H9 (cell line): ENCODE measurements at regions not wholly inside any gene's neighbourhood (a gene's known extent, or its start where the extent isn't known, plus 50 kb on each side); places are given as distances from the start of the nearest gene placed in this dataset.

Experiments
- DNase-seq: peaks from one replicate; pipeline ENCODE4 v3.0.0-alpha.2; 2017
- H2AFZ ChIP-seq: one replicate; pipeline ENCODE4 v1.6.1; 2013; ENCODE audit warnings: mild to moderate bottlenecking, low read length, control low read depth, moderate library complexity
- H2AK5ac ChIP-seq: 2 replicates; pipeline ENCODE4 v1.6.1; 2013; ENCODE audit warnings: low read length, control low read depth, mixed read lengths; ENCODE audit not compliant: insufficient read length
- H2BK120ac ChIP-seq: one replicate; pipeline ENCODE4 v1.6.1; 2013; ENCODE audit warnings: low read depth, mild to moderate bottlenecking, low read length, control low read depth, inconsistent platforms; ENCODE audit not compliant: poor library complexity, severe bottlenecking
- H2BK12ac ChIP-seq: 2 replicates; pipeline ENCODE4 v1.6.1; 2013; ENCODE audit warnings: low read length, control low read depth, mixed read lengths, low read depth; ENCODE audit not compliant: insufficient read length
- H2BK15ac ChIP-seq: 2 replicates; pipeline ENCODE4 v1.6.1; 2013; ENCODE audit warnings: low read depth, low read length, control low read depth
- H2BK20ac ChIP-seq: one replicate; pipeline ENCODE4 v1.6.1; 2013; ENCODE audit warnings: low read depth, mild to moderate bottlenecking, low read length, control low read depth, inconsistent platforms; ENCODE audit not compliant: poor library complexity, severe bottlenecking
- H2BK5ac ChIP-seq: 2 replicates; pipeline ENCODE4 v1.6.1; 2013; ENCODE audit warnings: low read length, control low read depth, mixed read lengths; ENCODE audit not compliant: insufficient read length
- H3K14ac ChIP-seq: 2 replicates; pipeline ENCODE4 v1.6.1; 2013; ENCODE audit warnings: low read length, control low read depth; ENCODE audit not compliant: insufficient read depth
- H3K18ac ChIP-seq: 2 replicates; pipeline ENCODE4 v1.6.1; 2013; ENCODE audit warnings: low read depth, mild to moderate bottlenecking, mixed read lengths, low read length, control low read depth; ENCODE audit not compliant: insufficient read length
- H3K23ac ChIP-seq: 2 replicates; pipeline ENCODE4 v1.6.1; 2013; ENCODE audit warnings: low read length, control low read depth, mixed read lengths, low read depth; ENCODE audit not compliant: insufficient read length
- H3K23me2 ChIP-seq: 2 replicates; pipeline ENCODE4 v1.6.1; 2013; ENCODE audit warnings: low read depth, mild to moderate bottlenecking, mixed read lengths, low read length, control low read depth; ENCODE audit not compliant: insufficient read length, poor library complexity, severe bottlenecking
- H3K27ac ChIP-seq: 2 replicates; pipeline ENCODE4 v1.5.1; 2013; ENCODE audit warnings: low read length, control low read depth, mixed read lengths, low read depth; ENCODE audit not compliant: insufficient read length
- H3K27me3 ChIP-seq: 2 replicates; pipeline ENCODE4 v1.6.1; 2013; ENCODE audit warnings: low read length, control low read depth, inconsistent platforms; ENCODE audit not compliant: insufficient read depth
- H3K4ac ChIP-seq: 2 replicates; pipeline ENCODE4 v1.6.1; 2013; ENCODE audit warnings: low read depth, mild to moderate bottlenecking, control low read depth, inconsistent platforms, low read length, moderate library complexity
- H3K4me1 ChIP-seq: 2 replicates; pipeline ENCODE4 v1.6.1; 2013; ENCODE audit warnings: low read length, control low read depth, inconsistent platforms; ENCODE audit not compliant: insufficient read depth
- H3K4me2 ChIP-seq: 2 replicates; pipeline ENCODE4 v1.6.1; 2013; ENCODE audit warnings: low read length, control low read depth, mixed read lengths; ENCODE audit not compliant: insufficient read length, insufficient read depth
- H3K56ac ChIP-seq: 2 replicates; pipeline ENCODE4 v1.6.1; 2013; ENCODE audit warnings: low read depth, mild to moderate bottlenecking, mixed read lengths, low read length, control low read depth; ENCODE audit not compliant: insufficient read length
- H3K79me1 ChIP-seq: 2 replicates; pipeline ENCODE4 v1.6.1; 2013; ENCODE audit warnings: low read depth, mild to moderate bottlenecking, moderate library complexity, low read length, control low read depth, inconsistent platforms; ENCODE audit not compliant: insufficient read depth, poor library complexity, severe bottlenecking
- H3K79me2 ChIP-seq: 2 replicates; pipeline ENCODE4 v1.6.1; 2013; ENCODE audit warnings: low read length, control low read depth, inconsistent platforms; ENCODE audit not compliant: insufficient read depth
- H3K9ac ChIP-seq: 2 replicates; pipeline ENCODE4 v1.6.1; 2013; ENCODE audit warnings: low read length, control low read depth, mixed read lengths; ENCODE audit not compliant: insufficient read length; ENCODE audit errors: extremely low read depth
- H3K9me3 ChIP-seq: one replicate; pipeline ENCODE4 v1.6.1; 2013; ENCODE audit warnings: low read depth, low read length, inconsistent platforms; ENCODE audit not compliant: control insufficient read depth
- H3T11ph ChIP-seq: one replicate; pipeline ENCODE4 v1.6.1; 2013; ENCODE audit warnings: mild to moderate bottlenecking, low read length, control low read depth, inconsistent platforms
- H4K20me1 ChIP-seq: one replicate; pipeline ENCODE4 v1.6.1; 2013; ENCODE audit not compliant: control insufficient read depth, insufficient read length, insufficient read depth
- H4K5ac ChIP-seq: 2 replicates; pipeline ENCODE4 v1.6.1; 2013; ENCODE audit warnings: low read depth, mild to moderate bottlenecking, mixed read lengths, low read length, control low read depth; ENCODE audit not compliant: insufficient read length
- H4K8ac ChIP-seq: replicated peaks from 2 replicates; pipeline ENCODE4 v1.6.1; 2013; ENCODE audit warnings: low read length, control low read depth, mixed read lengths, low read depth; ENCODE audit not compliant: insufficient read length
- H4K91ac ChIP-seq: 2 replicates; pipeline ENCODE4 v1.6.1; 2013; ENCODE audit warnings: low read depth, mild to moderate bottlenecking, moderate library complexity, mixed read lengths, low read length, control low read depth; ENCODE audit not compliant: insufficient read length
- H3K27ac Mint-ChIP-seq, 3 experiments: 2 replicates in 2 of 3; 3 replicates in 1 of 3; pipeline ENCODE4 v1.8.0; 2020 to 2021; ENCODE audit warnings: mixed read lengths in 3 of 3, mild to moderate bottlenecking in 1 of 3, moderate library complexity in 1 of 3
- H3K27me3 Mint-ChIP-seq: 2 replicates; pipeline ENCODE4 v1.8.0; 2021; ENCODE audit warnings: low read depth, mild to moderate bottlenecking, moderate library complexity, mixed read lengths
- H3K36me3 Mint-ChIP-seq, 3 experiments: 2 replicates in 2 of 3; 3 replicates in 1 of 3; pipeline ENCODE4 v1.8.0; 2020 to 2021; ENCODE audit warnings: low read depth in 3 of 3, mixed read lengths in 3 of 3; ENCODE audit not compliant: insufficient read depth in 1 of 3
- H3K4me1 Mint-ChIP-seq, 2 experiments: 2 replicates each; pipeline ENCODE4 v1.8.0; 2020; ENCODE audit warnings: mixed read lengths in 2 of 2
- H3K4me3 Mint-ChIP-seq, 2 experiments: 2 replicates in 1 of 2; 3 replicates in 1 of 2; pipeline ENCODE4 v1.8.0; 2020 to 2021; ENCODE audit warnings: mild to moderate bottlenecking in 2 of 2, mixed read lengths in 2 of 2, moderate library complexity in 1 of 2
- H3K9me3 Mint-ChIP-seq, 2 experiments: 2 replicates in 1 of 2; 3 replicates in 1 of 2; pipeline ENCODE4 v1.8.0; 2020; ENCODE audit warnings: mild to moderate bottlenecking in 2 of 2, mixed read lengths in 2 of 2, moderate library complexity in 1 of 2
- CTCF ChIP-seq: fragments of 200-600 bp; sonication (generic); conservative IDR thresholded peaks from 3 replicates; pipeline ENCODE4 v1.8.0; 2021; ENCODE audit warnings: antibody characterized with exemption, mild to moderate bottlenecking
- WGBS: extraction: QIAGEN DNeasy Blood & Tissue Kit; methylation state at CpG from one replicate; pipeline ENCODE4 v1.1.7; 2013; ENCODE audit warnings: missing lambda C conversion rate, low lambda C conversion rate, mixed read lengths; ENCODE audit not compliant: insufficient read length; ENCODE audit errors: extremely low coverage; 5-methylcytosine and 5-hydroxymethylcytosine counted together

- Histone ChIP-seq H3K9me3 (peaks cover 97% of the 10 kb centered on the region), H3K4me1 (no peaks in the 10 kb centered on the region), H3K14ac (no peak overlapping the region), H3K27me3 (no peaks in the 10 kb centered on the region), H3T11ph (no peak overlapping the region), H3K56ac (no peak overlapping the region), H4K20me1 (no peaks in the 10 kb centered on the region), H2BK12ac (no peak overlapping the region), H2BK20ac (no peak overlapping the region), H2AK5ac (no peak overlapping the region), H3K79me1 (no peaks in the 10 kb centered on the region), H2BK5ac (no peak overlapping the region), H4K91ac (no peak overlapping the region), H3K4me2 (no peak overlapping the region), H3K18ac (no peak overlapping the region), H4K8ac (no peak overlapping the region), H3K4ac (no peak overlapping the region), H3K27ac (no peak overlapping the region), H3K23me2 (no peaks in the 10 kb centered on the region), H4K5ac (no peak overlapping the region), H3K23ac (no peak overlapping the region), H2BK15ac (no peak overlapping the region), H3K79me2 (no peaks in the 10 kb centered on the region), H2BK120ac (no peak overlapping the region), H2AFZ (no peak overlapping the region), H3K9ac (no peak overlapping the region)
- H3K27ac Mint-ChIP-seq, result no peak overlapping the region
- H3K4me3 Mint-ChIP-seq, result no peak overlapping the region
- WGBS, result no CpG with 5 or more reads among the region's 4 CpGs
- no peak for DNase-seq
- no peak for TF ChIP-seq CTCF
- H3K36me3 Mint-ChIP-seq, result peaks cover 7 to 21% (median 8%) of the 10 kb centered on the region in 3 experiments; a peak in 6 of 7 replicates
- no peaks in the 10 kb centered on the region for H3K4me1 Mint-ChIP-seq
- H3K9me3 Mint-ChIP-seq, result peaks cover 89 to 95% of the 10 kb centered on the region in 2 experiments
- peaks cover 2% of the 10 kb centered on the region for H3K27me3 Mint-ChIP-seq
Observed at GRCh38 chr14:106613256-106613655, 1086.9 kb downstream of the TMEM121 start.
